ENCODE measurements at regions not wholly inside any gene's neighbourhood (a gene's known extent, or its start where the extent isn't known, plus 50 kb on each side); places are given as distances from the start of the nearest gene placed in this dataset.

- DNase-seq = no peak
- H3K36me3 Mint-ChIP-seq (ENCODE audit: low read depth) = no peaks in the 10 kb centered on the region
- no peak overlapping the region for H3K27ac Mint-ChIP-seq
- H3K27me3 Mint-ChIP-seq (ENCODE audit: insufficient read depth) = no peaks in the 10 kb centered on the region
- H3K4me1 Mint-ChIP-seq (ENCODE audit: low read depth) = no peaks in the 10 kb centered on the region
- no peak for TF ChIP-seq CTCF (IDR thresholded peaks at IDR 0.05)
- no peak overlapping the region for H3K4me3 Mint-ChIP-seq
- peaks cover 11% of the 10 kb centered on the region for H3K9me3 Mint-ChIP-seq
Measured at GRCh38 chr18:71936744-71937143, 607.4 kb downstream of the CBLN2 start.

GRCh38 chr18:71919211-71919610 lies 624.9 kb downstream of the CBLN2 start:
- no peak overlapping the region for H3K4me3 Mint-ChIP-seq
- no peaks in the 10 kb centered on the region for H3K4me1 Mint-ChIP-seq (ENCODE audit: low read depth)
- no peaks in the 10 kb centered on the region for H3K27me3 Mint-ChIP-seq (ENCODE audit: insufficient read depth)
- H3K9me3 Mint-ChIP-seq = peaks cover 60% of the 10 kb centered on the region
- TF ChIP-seq CTCF (IDR thresholded peaks at IDR 0.05) = no peak
- no peaks in the 10 kb centered on the region for H3K36me3 Mint-ChIP-seq (ENCODE audit: low read depth)
- no peak overlapping the region for H3K27ac Mint-ChIP-seq
- DNase-seq = no peak

- Mint-ChIP-seq H3K4me1 (ENCODE audit: low read depth) (no peaks in the 10 kb centered on the region), H3K27ac (no peak overlapping the region), H3K27me3 (ENCODE audit: insufficient read depth) (no peaks in the 10 kb centered on the region), H3K36me3 (ENCODE audit: low read depth) (no peaks in the 10 kb centered on the region; the same call in 1 of the 2 replicates), H3K9me3 (peaks cover 24% of the 10 kb centered on the region), H3K4me3 (no peak overlapping the region)
- TF ChIP-seq CTCF (IDR thresholded peaks at IDR 0.05) = no peak
- no peak for DNase-seq
Measured at GRCh38 chr18:71913641-71914040, 630.5 kb downstream of the CBLN2 start.

- no peak for TF ChIP-seq CTCF (IDR thresholded peaks at IDR 0.05)
- H3K9me3 Mint-ChIP-seq = peaks cover 24% of the 10 kb centered on the region
- no peak overlapping the region for H3K4me3 Mint-ChIP-seq
- H3K4me1 Mint-ChIP-seq (ENCODE audit: low read depth) = no peaks in the 10 kb centered on the region
- H3K27ac Mint-ChIP-seq = no peak overlapping the region
- H3K27me3 Mint-ChIP-seq (ENCODE audit: insufficient read depth) = no peaks in the 10 kb centered on the region
- H3K36me3 Mint-ChIP-seq (ENCODE audit: low read depth) = no peaks in the 10 kb centered on the region; the same call in 1 of the 2 replicates
- no peak for DNase-seq
Measured at GRCh38 chr18:71902482-71902881, 641.7 kb downstream of the CBLN2 start.

- H3K27ac Mint-ChIP-seq = no peak overlapping the region
- no peak for TF ChIP-seq CTCF (IDR thresholded peaks at IDR 0.05)
- H3K4me3 Mint-ChIP-seq = no peak overlapping the region
- H3K36me3 Mint-ChIP-seq (ENCODE audit: low read depth) = no peaks in the 10 kb centered on the region; the same call in 1 of the 2 replicates
- DNase-seq = no peak
- no peaks in the 10 kb centered on the region for H3K4me1 Mint-ChIP-seq (ENCODE audit: low read depth)
- no peaks in the 10 kb centered on the region for H3K27me3 Mint-ChIP-seq (ENCODE audit: insufficient read depth)
- peaks cover 50% of the 10 kb centered on the region for H3K9me3 Mint-ChIP-seq
Measured at GRCh38 chr18:71899707-71900472, 644.3 kb downstream of the CBLN2 start.
